HG02884 (cell line): ENCODE measurements at regions not wholly inside any gene's neighbourhood (a gene's known extent, or its start where the extent isn't known, plus 50 kb on each side); places are given as distances from the start of the nearest gene placed in this dataset.

ENCODE experiments used
- ATAC-seq: cut with Tn5 transposase; IDR thresholded peaks from one replicate; pipeline ENCODE4 v1.9.1; 2021; ENCODE audit warnings: mild to moderate bottlenecking, moderate library complexity; ENCODE audit not compliant: unreplicated experiment

DNA sequence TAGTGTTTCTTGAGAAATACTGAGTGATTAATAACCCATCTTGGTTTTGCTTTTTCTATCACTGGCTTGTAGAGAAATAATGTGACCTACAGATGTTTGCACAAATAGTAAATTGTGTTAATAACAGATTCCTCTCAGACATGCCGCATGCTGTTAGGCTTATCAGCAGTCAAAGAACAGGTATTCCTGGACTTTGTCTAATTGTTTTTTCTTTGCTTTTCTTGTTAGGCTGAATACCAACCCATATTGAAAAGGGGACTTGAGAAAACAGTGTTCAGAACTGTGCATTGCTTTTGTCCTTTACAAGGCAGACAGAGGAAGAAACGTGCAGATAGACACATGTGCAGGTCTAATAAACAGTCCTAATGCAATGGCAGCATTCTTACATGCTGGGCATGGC lies 51.0 kb upstream of the RARB start:
- no peak for ATAC-seq
